Right lobe of liver (tissue), 6 donors: ENCODE measurements at regions not wholly inside any gene's neighbourhood (a gene's known extent, or its start where the extent isn't known, plus 50 kb on each side); places are given as distances from the start of the nearest gene placed in this dataset.

Source experiments
- ATAC-seq, 4 donors: fragments of 200-7000 bp; cut with Tn5 transposase; one replicate each; pipeline ENCODE4 v1.9.1; 2020; ENCODE audit warnings: mild to moderate bottlenecking in 4 of 4, moderate library complexity in 4 of 4
- DNase-seq, 3 donors: peaks; one replicate each; pipeline ENCODE4 v3.0.0-alpha.2; 2020
- H3K27ac ChIP-seq, 3 donors: fragments of 200-600 bp; one replicate each; pipeline ENCODE4 v1.8.0; 2022
- H3K27me3 ChIP-seq, 2 donors: fragments of 200-600 bp; one replicate each; pipeline ENCODE4 v1.8.0; 2022
- H3K36me3 ChIP-seq, 4 donors: fragments of 200-600 bp; sonication (generic) in 1 of 4; one replicate each; pipeline versions ENCODE4 v1.5.1 to v1.8.0; 2017 to 2022; ENCODE audit warnings: control low read depth in 1 of 4
- H3K4me1 ChIP-seq, 4 donors: fragments of 200-600 bp; sonication (generic) in 1 of 4; one replicate each; pipeline versions ENCODE4 v1.5.1 to v1.8.0; 2017 to 2022; ENCODE audit warnings: control low read depth in 1 of 4
- H3K4me3 ChIP-seq, 3 donors: fragments of 200-600 bp; one replicate each; pipeline ENCODE4 v1.8.0; 2022
- H3K9me3 ChIP-seq, 4 donors: fragments of 200-600 bp; sonication (generic) in 1 of 4; one replicate each; pipeline versions ENCODE4 v1.5.1 to v1.8.0; 2017 to 2022; ENCODE audit warnings: control low read depth in 1 of 4
- POLR2A ChIP-seq: fragments of 450-650 bp; IDR thresholded peaks from one replicate; pipeline ENCODE4 v1.6.1; 2017; ENCODE audit warnings: antibody characterized with exemption, mild to moderate bottlenecking
- WGBS: methylation state at CpG from one replicate; pipeline ENCODE4 v1.1.6; 2018; ENCODE audit warnings: low coverage, low lambda C conversion rate; ENCODE audit not compliant: insufficient coverage; ENCODE audit errors: missing lambda C conversion rate; 5-methylcytosine and 5-hydroxymethylcytosine counted together
- intact Hi-C, 2 donors: fragments of 100-400 bp; cut with DNase I; formaldehyde crosslinking; loops; one replicate each; pipeline versions ENCODE4 v1.11.2 to v1.14.1; 2022
- TF ChIP-seq, protein P1 (sequence below), 4 donors: fragments of 200-600 bp in 3 of 4; fragments of 450-650 bp in 1 of 4; IDR thresholded peaks; one replicate each; pipeline versions ENCODE4 v1.5.1 to v1.8.0; 2016 to 2022; ENCODE audit warnings: antibody characterized with exemption in 4 of 4, mild to moderate bottlenecking in 2 of 4
- donor health status: DM: no; HTN: yes; CAD: no.
- donor health status: DM: no; HTN: no; CAD: no.
- donor health status: DM: no; HTN: no; CAD: no.
- donor health status: DM: no; HTN: yes; CAD: no.
- donor health status: DM: no; HTN: yes; CAD: no.

GRCh38 chr9:91034521-91034920, 232.9 kb downstream of the SYK start:
- Histone ChIP-seq H3K27me3 (no peaks in the 10 kb centered on the region), H3K36me3 (no peaks in the 10 kb centered on the region), H3K27ac (no peak overlapping the region), H3K9me3 (no peaks in the 10 kb centered on the region), H3K4me3 (no peak overlapping the region), H3K4me1 (peaks cover 0 to 37% (median 16%) of the 10 kb centered on the region in 4 donors)
- intact Hi-C loops, result no loop called here
- no peak for ATAC-seq
- DNase-seq, result no peak
- no peak for TF ChIP-seq POLR2A
- TF ChIP-seq, protein P1, sequence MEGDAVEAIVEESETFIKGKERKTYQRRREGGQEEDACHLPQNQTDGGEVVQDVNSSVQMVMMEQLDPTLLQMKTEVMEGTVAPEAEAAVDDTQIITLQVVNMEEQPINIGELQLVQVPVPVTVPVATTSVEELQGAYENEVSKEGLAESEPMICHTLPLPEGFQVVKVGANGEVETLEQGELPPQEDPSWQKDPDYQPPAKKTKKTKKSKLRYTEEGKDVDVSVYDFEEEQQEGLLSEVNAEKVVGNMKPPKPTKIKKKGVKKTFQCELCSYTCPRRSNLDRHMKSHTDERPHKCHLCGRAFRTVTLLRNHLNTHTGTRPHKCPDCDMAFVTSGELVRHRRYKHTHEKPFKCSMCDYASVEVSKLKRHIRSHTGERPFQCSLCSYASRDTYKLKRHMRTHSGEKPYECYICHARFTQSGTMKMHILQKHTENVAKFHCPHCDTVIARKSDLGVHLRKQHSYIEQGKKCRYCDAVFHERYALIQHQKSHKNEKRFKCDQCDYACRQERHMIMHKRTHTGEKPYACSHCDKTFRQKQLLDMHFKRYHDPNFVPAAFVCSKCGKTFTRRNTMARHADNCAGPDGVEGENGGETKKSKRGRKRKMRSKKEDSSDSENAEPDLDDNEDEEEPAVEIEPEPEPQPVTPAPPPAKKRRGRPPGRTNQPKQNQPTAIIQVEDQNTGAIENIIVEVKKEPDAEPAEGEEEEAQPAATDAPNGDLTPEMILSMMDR (IDR thresholded peaks at IDR 0.05), result no peak
- no CpG with 5 or more reads among the region's 9 CpGs for WGBS

GRCh38 chr9:91034976-91035824, 233.6 kb downstream of the SYK start:
- DNase-seq, result no peak
- WGBS, result 86% methylated on average over 12 of the region's 18 CpGs
- ATAC-seq, result no peak
- no peaks in the 10 kb centered on the region for H3K9me3 ChIP-seq
- H3K27me3 ChIP-seq, result no peaks in the 10 kb centered on the region
- TF ChIP-seq, protein P1 (IDR thresholded peaks at IDR 0.05), result no peak
- no peak for TF ChIP-seq POLR2A
- intact Hi-C loops, result loop anchor here in 1 of 2 donors (5.0 kb wide), 1 partner anchor 392 kb away; no protein-coding TSS in a partner anchor
- H3K4me3 ChIP-seq, result no peak overlapping the region
- H3K4me1 ChIP-seq, result peaks cover 0 to 32% (median 13%) of the 10 kb centered on the region in 4 donors
- no peak overlapping the region for H3K27ac ChIP-seq
- no peaks in the 10 kb centered on the region for H3K36me3 ChIP-seq

DNA sequence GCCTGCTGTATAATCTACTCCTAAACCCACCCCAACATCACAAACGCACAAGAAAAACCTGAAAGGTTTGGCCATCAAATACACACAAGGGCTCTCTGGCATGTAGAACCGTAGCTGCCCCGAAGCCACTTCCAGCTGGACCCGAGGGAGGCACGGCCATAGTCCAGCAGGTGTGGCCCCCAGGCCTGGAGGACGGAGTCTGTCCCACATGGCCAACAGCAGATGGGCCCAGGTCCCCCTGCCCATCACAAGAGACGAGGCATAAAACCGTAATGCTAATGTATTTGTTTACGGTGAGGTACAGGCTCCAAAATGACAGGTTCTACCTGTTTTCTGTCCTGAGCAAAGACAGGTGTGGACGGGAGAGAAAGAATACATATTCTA, 234.2 kb downstream of the SYK start:
- Histone ChIP-seq H3K27ac (no peak overlapping the region), H3K4me1 (peaks cover 0 to 26% (median 10%) of the 10 kb centered on the region in 4 donors), H3K4me3 (no peak overlapping the region), H3K36me3 (no peaks in the 10 kb centered on the region), H3K9me3 (no peaks in the 10 kb centered on the region), H3K27me3 (no peaks in the 10 kb centered on the region)
- TF ChIP-seq, protein P1 (IDR thresholded peaks at IDR 0.05), result no peak
- TF ChIP-seq POLR2A, result no peak
- 80% methylated on average over 1 of the region's 10 CpGs for WGBS
- no peak for DNase-seq
- no peak for ATAC-seq
- intact Hi-C loops, result loop anchor here in 1 of 2 donors (5.0 kb wide), 1 partner anchor 391 kb away; no protein-coding TSS in a partner anchor

GRCh38 chr9:91036356-91036755, 234.7 kb downstream of the SYK start:
- intact Hi-C loops, result loop anchor here in 1 of 2 donors (5.0 kb wide), 1 partner anchor 391 kb away; no protein-coding TSS in a partner anchor
- DNase-seq (no peak), ATAC-seq (no peak)
- no peaks in the 10 kb centered on the region for H3K9me3 ChIP-seq
- peaks cover 0 to 22% (median 9%) of the 10 kb centered on the region in 4 donors for H3K4me1 ChIP-seq
- no peak overlapping the region for H3K4me3 ChIP-seq
- no peaks in the 10 kb centered on the region for H3K27me3 ChIP-seq
- H3K36me3 ChIP-seq, result no peaks in the 10 kb centered on the region
- TF ChIP-seq, protein P1 (IDR thresholded peaks at IDR 0.05), result no peak
- H3K27ac ChIP-seq, result no peak overlapping the region
- 100% methylated on average over 2 of the region's 8 CpGs for WGBS
